CD4-positive, alpha-beta T cell (primary cell): ENCODE measurements at regions not wholly inside any gene's neighbourhood (a gene's known extent, or its start where the extent isn't known, plus 50 kb on each side); places are given as distances from the start of the nearest gene placed in this dataset.

Experiments used
- ATAC-seq: fragments of 200-7000 bp; cut with Tn5 transposase; one replicate; pipeline ENCODE4 v1.10.0; 2022; ENCODE audit warnings: mild to moderate bottlenecking; ENCODE audit not compliant: poor library complexity
- CTCF ChIA-PET: fragments of 350-600 bp; sonication (Branson Sonifier 250); formaldehyde crosslinking; loops from one replicate; lab custom pipeline; 2021; ENCODE audit warnings: antibody characterized with exemption, inconsistent platforms; lab: Charles Lee
- POLR2A ChIA-PET: fragments of 350-600 bp; sonication (Branson Sonifier 250); formaldehyde crosslinking; loops from one replicate; lab custom pipeline; 2021; ENCODE audit warnings: antibody characterized with exemption, inconsistent platforms; lab: Charles Lee
- DNase-seq, 14 experiments: peaks; one replicate each; pipeline ENCODE4 v3.0.0-alpha.2; 2013 to 2020; ENCODE audit warnings: mixed read lengths in 2 of 14
- H3K27ac ChIP-seq, 2 donors: one replicate each; pipeline versions ENCODE4 v1.5.1 to v1.7.0; 2013; ENCODE audit warnings: low read length in 2 of 2, low read depth in 1 of 2, mild to moderate bottlenecking in 1 of 2
- H3K27me3 ChIP-seq, 2 experiments: 1 replicate in 1 of 2; 2 replicates in 1 of 2; pipeline versions ENCODE4 v1.6.1 to v1.7.0; 2013; ENCODE audit warnings: low read length in 2 of 2, control low read depth in 1 of 2, mild to moderate bottlenecking in 1 of 2, moderate library complexity in 1 of 2; ENCODE audit not compliant: insufficient read depth in 2 of 2, control insufficient read depth in 1 of 2
- H3K36me3 ChIP-seq: one replicate; pipeline ENCODE4 v1.6.1; 2013; ENCODE audit warnings: low read length, control low read depth; ENCODE audit not compliant: insufficient read depth
- H3K4me1 ChIP-seq: one replicate; pipeline ENCODE4 v1.6.1; 2013; ENCODE audit warnings: low read length, control low read depth; ENCODE audit not compliant: insufficient read depth
- H3K4me3 ChIP-seq: one replicate; pipeline ENCODE4 v1.5.1; 2013; ENCODE audit warnings: mild to moderate bottlenecking, low read length, moderate library complexity
- H3K9me3 ChIP-seq, 2 experiments: 1 replicate in 1 of 2; 2 replicates in 1 of 2; pipeline versions ENCODE4 v1.6.1 to v1.7.0; 2013; ENCODE audit warnings: low read length in 2 of 2, mild to moderate bottlenecking in 2 of 2, control low read depth in 1 of 2, moderate library complexity in 1 of 2; ENCODE audit not compliant: control insufficient read depth in 1 of 2, insufficient read depth in 1 of 2
- H3K27ac Mint-ChIP-seq: one replicate; pipeline ENCODE4 v1.8.0; 2020; ENCODE audit warnings: mixed read lengths
- H3K27me3 Mint-ChIP-seq: one replicate; pipeline ENCODE4 v1.8.0; 2021; ENCODE audit warnings: mixed read lengths
- H3K36me3 Mint-ChIP-seq: one replicate; pipeline ENCODE4 v1.8.0; 2021; ENCODE audit warnings: low read depth, mixed read lengths
- H3K4me1 Mint-ChIP-seq: one replicate; pipeline ENCODE4 v1.8.0; 2021; ENCODE audit warnings: low read depth, mixed read lengths
- H3K4me3 Mint-ChIP-seq: one replicate; pipeline ENCODE4 v1.8.0; 2020; ENCODE audit warnings: mild to moderate bottlenecking, mixed read lengths
- H3K9me3 Mint-ChIP-seq: one replicate; pipeline ENCODE4 v1.8.0; 2020; ENCODE audit warnings: mixed read lengths
- CTCF ChIP-seq: fragments of 200-600 bp; IDR thresholded peaks from one replicate; pipeline ENCODE4 v1.8.0; 2022; ENCODE audit warnings: antibody characterized with exemption, mild to moderate bottlenecking
- intact Hi-C, 2 experiments: fragments of 100-400 bp; cut with DNase I in 1 of 2; cut with micrococcal nuclease in 1 of 2; formaldehyde crosslinking; loops; one replicate each; pipeline versions ENCODE4 v1.15.1 to v1.9.0; 2023 to 2025; cut with DNase I, micrococcal nuclease

GRCh38 chr2:196587739-196588138 is 51.8 kb upstream of the CCDC150 start:
- Mint-ChIP-seq H3K27ac (no peak overlapping the region), H3K4me3 (no peak overlapping the region), H3K9me3 (peaks cover 3% of the 10 kb centered on the region), H3K36me3 (no peaks in the 10 kb centered on the region), H3K4me1 (peaks cover 7% of the 10 kb centered on the region), H3K27me3 (peaks cover 64% of the 10 kb centered on the region)
- intact Hi-C loops, result no loop called here
- ATAC-seq, result no peak
- DNase-seq, result no peak
- Histone ChIP-seq H3K27ac (no peak overlapping the region), H3K4me1 (peaks cover 4% of the 10 kb centered on the region), H3K36me3 (no peaks in the 10 kb centered on the region), H3K4me3 (no peak overlapping the region), H3K27me3 (peaks cover 23 to 47% of the 10 kb centered on the region in 2 experiments), H3K9me3 (peaks cover 0 to 9% of the 10 kb centered on the region in 2 experiments)
- ChIA-PET CTCF (no interaction called here), POLR2A (no interaction called here)
- no peak for TF ChIP-seq CTCF

- peaks cover 9% of the 10 kb centered on the region for H3K4me1 ChIP-seq
- Mint-ChIP-seq H3K27ac (no peak overlapping the region), H3K9me3 (peaks cover 3% of the 10 kb centered on the region), H3K36me3 (no peaks in the 10 kb centered on the region), H3K4me3 (no peak overlapping the region), H3K4me1 (peaks cover 7% of the 10 kb centered on the region), H3K27me3 (peaks cover 67% of the 10 kb centered on the region)
- H3K36me3 ChIP-seq, result no peaks in the 10 kb centered on the region
- ATAC-seq (no peak), DNase-seq (no peak)
- H3K27me3 ChIP-seq, result peaks cover 28 to 57% of the 10 kb centered on the region in 2 experiments
- no peak for TF ChIP-seq CTCF
- intact Hi-C loops, result no loop called here
- ChIA-PET CTCF (no interaction called here), POLR2A (no interaction called here)
- H3K27ac ChIP-seq, result no peak overlapping the region
- no peak overlapping the region for H3K4me3 ChIP-seq
- peaks cover 4 to 9% of the 10 kb centered on the region in 2 experiments for H3K9me3 ChIP-seq
Measured at GRCh38 chr2:196589419-196589818, 50.1 kb upstream of the CCDC150 start.
